Astrocyte (in vitro differentiated cells and primary cell): ENCODE measurements at regions not wholly inside any gene's neighbourhood (a gene's known extent, or its start where the extent isn't known, plus 50 kb on each side); places are given as distances from the start of the nearest gene placed in this dataset.

Experiments
- DNase-seq: peaks from one replicate; pipeline ENCODE4 v3.0.0-alpha.2; 2010; ENCODE audit warnings: low read depth
- FAIRE-seq: peaks from 2 replicates; lab custom pipeline; 2011; peaks lifted over from hg19 to GRCh38; lab: Jason Lieb, UNC
- H2AFZ ChIP-seq: 2 replicates; pipeline ENCODE4 v1.6.0; 2012; ENCODE audit warnings: low read depth, low read length, inconsistent platforms
- H3K27ac ChIP-seq: 2 replicates; pipeline ENCODE4 v1.5.1; 2011; ENCODE audit warnings: low read depth, low read length, inconsistent platforms
- H3K27me3 ChIP-seq: 2 replicates; pipeline ENCODE4 v1.6.0; 2011; ENCODE audit warnings: low read length, inconsistent platforms; ENCODE audit not compliant: insufficient read depth
- H3K36me3 ChIP-seq: 2 replicates; pipeline ENCODE4 v1.5.1; 2011; ENCODE audit warnings: low read length, inconsistent platforms; ENCODE audit not compliant: insufficient read depth
- H3K4me1 ChIP-seq: 2 replicates; pipeline ENCODE4 v1.5.1; 2011; ENCODE audit warnings: low read length, inconsistent platforms; ENCODE audit not compliant: insufficient read depth
- H3K4me2 ChIP-seq: 2 replicates; pipeline ENCODE4 v1.6.0; 2012; ENCODE audit warnings: low read length, inconsistent platforms
- H3K4me3 ChIP-seq: 2 replicates; pipeline ENCODE4 v1.5.1; 2011; ENCODE audit warnings: low read depth, mild to moderate bottlenecking, low read length, inconsistent platforms; ENCODE audit not compliant: insufficient read depth
- H3K79me2 ChIP-seq: 2 replicates; pipeline ENCODE4 v1.6.0; 2012; ENCODE audit warnings: mild to moderate bottlenecking, low read length, inconsistent platforms; ENCODE audit not compliant: insufficient read depth
- H3K9ac ChIP-seq: 2 replicates; pipeline ENCODE4 v1.6.0; 2012; ENCODE audit warnings: mild to moderate bottlenecking, low read length, inconsistent platforms
- H3K9me3 ChIP-seq: 2 replicates; pipeline ENCODE4 v1.5.1; 2012; ENCODE audit warnings: low read depth, mild to moderate bottlenecking, low read length, inconsistent platforms; ENCODE audit not compliant: insufficient read depth
- H4K20me1 ChIP-seq: 2 replicates; pipeline ENCODE4 v1.6.0; 2012; ENCODE audit warnings: low read length, inconsistent platforms; ENCODE audit not compliant: insufficient read depth
- H3K27ac Mint-ChIP-seq: one replicate; pipeline ENCODE4 v1.8.0; 2021; ENCODE audit warnings: mild to moderate bottlenecking, mixed read lengths; ENCODE audit not compliant: unreplicated experiment
- H3K27me3 Mint-ChIP-seq: one replicate; pipeline ENCODE4 v1.8.0; 2021; ENCODE audit warnings: low read depth, mixed read lengths; ENCODE audit not compliant: unreplicated experiment
- H3K36me3 Mint-ChIP-seq: one replicate; pipeline ENCODE4 v1.8.0; 2021; ENCODE audit warnings: low read depth, mixed read lengths; ENCODE audit not compliant: unreplicated experiment
- H3K4me1 Mint-ChIP-seq: one replicate; pipeline ENCODE4 v1.8.0; 2021; ENCODE audit warnings: low read depth, mixed read lengths; ENCODE audit not compliant: unreplicated experiment
- H3K4me3 Mint-ChIP-seq: one replicate; pipeline ENCODE4 v1.8.0; 2021; ENCODE audit warnings: mild to moderate bottlenecking, moderate library complexity, mixed read lengths; ENCODE audit not compliant: unreplicated experiment
- H3K9me3 Mint-ChIP-seq: one replicate; pipeline ENCODE4 v1.8.0; 2021; ENCODE audit warnings: mild to moderate bottlenecking, mixed read lengths; ENCODE audit not compliant: unreplicated experiment
- EZH2 ChIP-seq: IDR thresholded peaks from 2 replicates; pipeline ENCODE4 v1.6.1; 2012; ENCODE audit warnings: mild to moderate bottlenecking, low read length, inconsistent platforms; ENCODE audit not compliant: insufficient read depth
- TF ChIP-seq, protein P1 (sequence below): IDR thresholded peaks from 2 replicates; pipeline ENCODE4 v1.5.1; 2011; ENCODE audit warnings: low read depth, mild to moderate bottlenecking, inconsistent platforms, low read length, moderate library complexity; ENCODE audit not compliant: insufficient read depth

DNA sequence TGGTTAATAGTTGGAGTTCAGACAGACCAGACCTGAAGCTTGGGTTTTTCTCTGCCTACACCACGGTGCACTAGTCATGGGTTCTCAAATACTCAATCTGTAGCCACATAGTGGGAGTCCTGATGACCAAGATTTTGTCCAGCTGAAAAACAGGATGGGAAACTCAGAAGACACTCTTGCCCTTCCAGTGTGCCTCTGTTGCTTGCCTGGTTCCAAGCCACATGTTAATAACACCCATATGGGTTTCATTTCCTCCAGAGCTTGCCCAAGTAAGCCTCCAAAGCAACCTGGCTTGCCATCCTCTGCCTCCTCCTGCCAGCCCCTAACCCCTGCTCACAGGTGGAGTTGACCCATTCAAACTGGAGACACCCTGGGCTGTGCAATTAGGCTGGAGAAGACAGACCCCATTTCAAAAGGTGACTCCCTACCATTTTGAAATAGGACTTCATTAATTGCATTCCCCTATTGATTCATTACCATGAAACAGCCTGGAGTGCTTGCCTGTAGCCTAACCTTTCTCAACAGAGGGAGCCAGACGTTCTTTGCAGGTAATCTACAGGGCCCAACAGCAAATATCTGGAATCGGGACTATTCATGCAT, 108.0 kb upstream of the HABP2 start:
- FAIRE-seq = no peak
- peaks cover 43% of the 10 kb centered on the region for H3K27me3 Mint-ChIP-seq

DNA sequence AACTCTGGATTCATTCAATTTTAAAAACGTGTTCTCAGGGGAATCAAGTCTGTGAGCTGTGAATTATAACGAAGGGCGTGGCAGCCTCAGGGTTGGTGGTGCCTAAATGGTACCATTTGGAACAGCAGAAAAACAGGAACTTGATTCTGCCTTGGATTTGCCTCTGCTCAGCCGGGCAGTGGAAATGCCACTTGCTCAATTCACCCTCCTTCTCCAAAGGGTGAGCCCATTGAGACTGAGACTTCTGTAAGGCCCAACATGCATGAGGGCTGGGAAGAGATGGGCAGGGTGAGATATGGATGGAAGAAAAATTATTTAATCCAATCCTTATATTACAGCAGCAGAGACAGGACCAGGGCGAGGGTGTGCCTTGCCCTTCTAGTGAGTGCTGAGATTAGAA, 107.1 kb upstream of the HABP2 start:
- H3K4me1 ChIP-seq = no peaks in the 10 kb centered on the region
- no peaks in the 10 kb centered on the region for H3K36me3 ChIP-seq
- H3K9me3 ChIP-seq = no peaks in the 10 kb centered on the region
- no peak overlapping the region for H3K4me3 ChIP-seq
- H4K20me1 ChIP-seq = no peaks in the 10 kb centered on the region
- no peak overlapping the region for H2AFZ ChIP-seq
- H3K27ac Mint-ChIP-seq = no peak overlapping the region
- no peak for TF ChIP-seq EZH2
- TF ChIP-seq, protein P1, sequence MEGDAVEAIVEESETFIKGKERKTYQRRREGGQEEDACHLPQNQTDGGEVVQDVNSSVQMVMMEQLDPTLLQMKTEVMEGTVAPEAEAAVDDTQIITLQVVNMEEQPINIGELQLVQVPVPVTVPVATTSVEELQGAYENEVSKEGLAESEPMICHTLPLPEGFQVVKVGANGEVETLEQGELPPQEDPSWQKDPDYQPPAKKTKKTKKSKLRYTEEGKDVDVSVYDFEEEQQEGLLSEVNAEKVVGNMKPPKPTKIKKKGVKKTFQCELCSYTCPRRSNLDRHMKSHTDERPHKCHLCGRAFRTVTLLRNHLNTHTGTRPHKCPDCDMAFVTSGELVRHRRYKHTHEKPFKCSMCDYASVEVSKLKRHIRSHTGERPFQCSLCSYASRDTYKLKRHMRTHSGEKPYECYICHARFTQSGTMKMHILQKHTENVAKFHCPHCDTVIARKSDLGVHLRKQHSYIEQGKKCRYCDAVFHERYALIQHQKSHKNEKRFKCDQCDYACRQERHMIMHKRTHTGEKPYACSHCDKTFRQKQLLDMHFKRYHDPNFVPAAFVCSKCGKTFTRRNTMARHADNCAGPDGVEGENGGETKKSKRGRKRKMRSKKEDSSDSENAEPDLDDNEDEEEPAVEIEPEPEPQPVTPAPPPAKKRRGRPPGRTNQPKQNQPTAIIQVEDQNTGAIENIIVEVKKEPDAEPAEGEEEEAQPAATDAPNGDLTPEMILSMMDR = no peak
- H3K36me3 Mint-ChIP-seq = no peaks in the 10 kb centered on the region
- peaks cover 45% of the 10 kb centered on the region for H3K27me3 Mint-ChIP-seq
- peaks cover 2% of the 10 kb centered on the region for H3K9me3 Mint-ChIP-seq
- no peak overlapping the region for H3K27ac ChIP-seq
- H3K4me3 Mint-ChIP-seq = no peak overlapping the region
- peaks cover 26% of the 10 kb centered on the region for H3K27me3 ChIP-seq
- H3K79me2 ChIP-seq = no peaks in the 10 kb centered on the region
- DNase-seq = no peak
- no peak overlapping the region for H3K4me2 ChIP-seq
- no peak for FAIRE-seq
- no peak overlapping the region for H3K9ac ChIP-seq
- H3K4me1 Mint-ChIP-seq = peaks cover 4% of the 10 kb centered on the region

More for the DNA sequence above, 108.0 kb upstream of the HABP2 start:
- Histone ChIP-seq H3K4me2 (no peak overlapping the region), H3K4me1 (no peaks in the 10 kb centered on the region), H3K79me2 (no peaks in the 10 kb centered on the region), H3K9me3 (no peaks in the 10 kb centered on the region), H3K4me3 (no peak overlapping the region), H3K27me3 (peaks cover 26% of the 10 kb centered on the region), H3K9ac (no peak overlapping the region), H3K36me3 (no peaks in the 10 kb centered on the region), H3K27ac (no peak overlapping the region), H2AFZ (no peak overlapping the region), H4K20me1 (no peaks in the 10 kb centered on the region)
- no peak for DNase-seq
- Mint-ChIP-seq H3K27ac (no peak overlapping the region), H3K36me3 (no peaks in the 10 kb centered on the region), H3K4me1 (peaks cover 3% of the 10 kb centered on the region), H3K9me3 (peaks cover 2% of the 10 kb centered on the region), H3K4me3 (no peak overlapping the region)
- TF ChIP-seq, protein P1 = no peak
- no peak for TF ChIP-seq EZH2

DNA sequence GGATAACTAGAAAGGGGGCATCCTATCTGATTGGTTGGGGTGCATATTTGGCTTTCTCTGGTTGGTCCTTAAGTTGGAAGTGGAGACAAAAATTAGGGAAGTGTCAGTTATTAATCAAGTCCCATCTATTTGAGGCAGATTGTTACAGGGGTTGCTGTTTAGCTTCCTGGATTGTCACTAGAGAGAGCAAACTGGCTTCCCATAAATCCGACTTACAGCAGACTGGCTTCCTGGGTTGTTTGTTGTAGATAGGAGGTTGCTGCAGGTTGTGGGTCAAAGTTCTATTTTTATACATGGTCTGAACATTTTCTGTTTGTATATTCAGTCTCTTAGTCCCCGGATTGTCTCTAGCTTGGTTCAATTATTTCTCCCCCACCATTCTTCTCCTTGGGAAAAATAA, 106.1 kb upstream of the HABP2 start:
- Histone ChIP-seq H4K20me1 (no peaks in the 10 kb centered on the region), H3K4me2 (no peak overlapping the region), H2AFZ (no peak overlapping the region), H3K27ac (no peak overlapping the region), H3K4me1 (no peaks in the 10 kb centered on the region), H3K4me3 (no peak overlapping the region), H3K9ac (no peak overlapping the region), H3K9me3 (no peaks in the 10 kb centered on the region), H3K79me2 (no peaks in the 10 kb centered on the region), H3K27me3 (peaks cover 29% of the 10 kb centered on the region), H3K36me3 (no peaks in the 10 kb centered on the region)
- peaks cover 50% of the 10 kb centered on the region for H3K27me3 Mint-ChIP-seq
- FAIRE-seq (no peak), DNase-seq (no peak)
- H3K9me3 Mint-ChIP-seq = peaks cover 2% of the 10 kb centered on the region
- H3K36me3 Mint-ChIP-seq = no peaks in the 10 kb centered on the region
- peaks cover 4% of the 10 kb centered on the region for H3K4me1 Mint-ChIP-seq
- TF ChIP-seq EZH2 = no peak
- TF ChIP-seq, protein P1 = no peak
- H3K4me3 Mint-ChIP-seq = no peak overlapping the region
- H3K27ac Mint-ChIP-seq = no peak overlapping the region
